ENCODE measurements at regions not wholly inside any gene's neighbourhood (a gene's known extent, or its start where the extent isn't known, plus 50 kb on each side); places are given as distances from the start of the nearest gene placed in this dataset.

DNA sequence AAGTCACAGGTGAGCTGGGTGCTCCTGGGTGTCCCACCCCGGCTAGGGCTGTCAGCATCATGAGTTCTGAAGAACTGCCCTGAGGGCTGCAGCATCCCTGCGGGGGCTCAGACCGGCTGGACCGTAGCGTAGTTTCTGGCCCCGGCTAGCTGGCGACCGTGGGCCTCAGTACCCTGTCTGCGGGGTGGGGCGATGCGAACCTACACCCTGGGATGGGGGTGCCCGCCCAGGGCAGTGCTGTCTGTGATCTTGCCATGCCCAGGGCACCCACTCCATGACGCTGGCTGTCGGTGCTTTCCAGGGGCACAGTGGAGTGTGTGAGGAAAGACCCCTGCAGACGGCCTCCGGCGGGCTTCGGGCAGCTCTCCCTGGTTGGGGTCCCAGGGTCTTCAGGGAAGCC lies 66.5 kb upstream of the IRX4 start:
- Mint-ChIP-seq H3K27ac (no peak overlapping the region), H3K27me3 (peaks cover 23% of the 10 kb centered on the region), H3K9me3 (ENCODE audit: low read depth) (no peaks in the 10 kb centered on the region), H3K4me3 (no peak overlapping the region), H3K4me1 (ENCODE audit: low read depth) (no peaks in the 10 kb centered on the region), H3K36me3 (no peaks in the 10 kb centered on the region)

DNA sequence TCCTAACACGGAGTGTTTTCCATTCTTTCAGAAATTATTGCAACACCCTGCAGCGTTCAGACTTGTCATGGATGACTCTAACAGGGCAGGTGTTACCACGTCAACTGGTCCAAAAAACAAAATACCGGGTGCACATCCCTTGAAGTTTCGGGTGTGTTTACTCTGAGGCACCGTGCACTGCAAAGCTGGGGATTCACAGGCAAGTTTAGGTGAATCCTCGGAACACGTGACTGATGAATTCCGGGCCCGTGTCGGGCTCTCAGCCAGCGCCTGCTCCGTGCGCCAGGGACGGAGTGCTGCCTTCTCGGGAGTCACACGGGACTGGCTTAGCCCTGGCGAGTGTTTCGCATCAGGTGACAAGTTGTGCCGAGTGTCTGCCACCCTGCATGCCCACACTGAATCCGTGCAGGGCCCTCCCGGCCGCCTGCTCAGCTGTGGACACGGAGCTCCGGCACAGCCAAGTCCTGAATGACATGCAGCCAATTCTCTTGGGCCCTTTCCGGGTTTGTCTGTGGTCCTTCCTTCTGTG lies 66.0 kb upstream of the IRX4 start:
- Mint-ChIP-seq H3K4me3 (no peak overlapping the region), H3K4me1 (ENCODE audit: low read depth) (no peaks in the 10 kb centered on the region), H3K27me3 (peaks cover 25% of the 10 kb centered on the region), H3K36me3 (no peaks in the 10 kb centered on the region), H3K27ac (no peak overlapping the region), H3K9me3 (ENCODE audit: low read depth) (no peaks in the 10 kb centered on the region)

DNA sequence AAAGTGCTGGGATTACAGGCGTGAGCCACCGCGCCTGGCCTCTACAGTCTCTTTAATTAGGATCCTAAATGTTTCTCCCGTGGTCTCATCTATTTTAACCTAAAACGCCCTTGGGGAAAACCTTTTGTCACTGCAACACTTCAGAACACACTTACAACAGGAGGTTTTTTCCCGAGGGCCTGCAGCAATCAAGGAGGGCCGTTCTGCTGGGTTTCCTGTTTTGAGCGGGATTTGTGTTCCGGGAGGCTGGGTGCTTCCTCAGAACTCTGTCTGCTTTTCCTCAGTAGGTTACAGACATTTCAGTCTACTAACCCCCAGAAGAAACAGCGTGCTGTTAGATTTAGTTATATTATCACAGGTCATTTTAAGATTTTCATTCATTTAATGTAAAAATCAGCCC lies 65.4 kb upstream of the IRX4 start:
- H3K36me3 Mint-ChIP-seq: no peaks in the 10 kb centered on the region
- no peaks in the 10 kb centered on the region for H3K9me3 Mint-ChIP-seq (ENCODE audit: low read depth)
- H3K27ac Mint-ChIP-seq: no peak overlapping the region
- H3K27me3 Mint-ChIP-seq: peaks cover 25% of the 10 kb centered on the region
- H3K4me3 Mint-ChIP-seq: no peak overlapping the region
- H3K4me1 Mint-ChIP-seq (ENCODE audit: low read depth): no peaks in the 10 kb centered on the region

DNA sequence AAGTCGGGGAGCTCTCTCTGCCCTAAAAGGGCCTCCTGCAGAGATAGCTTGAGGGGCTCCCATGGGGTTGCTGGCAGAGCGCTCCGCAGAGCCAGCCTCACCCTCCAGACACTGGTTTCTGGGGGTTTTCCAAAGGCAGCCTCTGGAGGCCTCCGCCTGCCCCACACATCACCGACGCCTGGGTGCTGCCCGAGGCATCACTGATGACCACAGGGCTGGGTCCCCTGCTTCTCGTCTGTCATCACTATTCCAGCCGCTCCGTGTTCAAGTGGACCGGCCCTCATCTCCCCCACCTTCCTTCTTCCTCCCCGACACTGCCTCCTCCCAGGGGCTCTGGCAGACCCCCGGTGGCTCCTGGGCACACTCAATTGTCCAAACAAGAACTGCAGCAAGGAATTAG lies 64.1 kb upstream of the IRX4 start:
- H3K27ac Mint-ChIP-seq: no peak overlapping the region
- H3K4me3 Mint-ChIP-seq: no peak overlapping the region
- peaks cover 29% of the 10 kb centered on the region for H3K27me3 Mint-ChIP-seq

DNA sequence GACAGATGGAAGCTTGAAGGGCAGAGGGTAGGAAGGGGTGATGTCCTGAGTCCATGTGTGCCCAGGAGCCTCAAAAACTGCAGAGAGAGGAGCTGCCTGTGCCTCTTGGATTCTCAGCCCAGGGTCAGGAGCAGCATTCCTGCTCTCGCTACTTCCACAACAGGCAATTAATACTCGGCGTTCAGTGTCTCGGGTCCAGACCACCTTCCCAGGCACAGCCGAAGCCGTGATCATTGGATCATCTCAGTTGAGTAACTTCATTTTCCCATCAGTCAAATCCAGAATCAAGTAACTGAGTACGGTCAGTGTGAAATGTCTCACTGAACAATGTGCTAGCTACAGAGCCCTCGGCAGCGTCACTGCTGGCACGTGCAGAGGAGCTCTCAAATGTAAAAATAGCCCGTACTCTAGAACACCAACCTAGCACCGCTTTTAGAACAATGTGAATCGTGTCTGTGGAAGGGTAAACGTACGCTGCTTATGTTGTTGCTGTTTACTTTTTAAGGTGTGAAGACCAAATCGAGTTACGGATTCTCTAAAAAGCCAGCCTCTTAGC lies 63.5 kb upstream of the IRX4 start:
- Mint-ChIP-seq H3K4me1 (ENCODE audit: low read depth) (no peaks in the 10 kb centered on the region), H3K27me3 (peaks cover 27% of the 10 kb centered on the region), H3K9me3 (ENCODE audit: low read depth) (no peaks in the 10 kb centered on the region), H3K27ac (no peak overlapping the region), H3K36me3 (no peaks in the 10 kb centered on the region), H3K4me3 (no peak overlapping the region)

More for the DNA sequence above, 64.1 kb upstream of the IRX4 start:
- Mint-ChIP-seq H3K9me3 (ENCODE audit: low read depth) (no peaks in the 10 kb centered on the region), H3K36me3 (no peaks in the 10 kb centered on the region), H3K4me1 (ENCODE audit: low read depth) (no peaks in the 10 kb centered on the region)

DNA sequence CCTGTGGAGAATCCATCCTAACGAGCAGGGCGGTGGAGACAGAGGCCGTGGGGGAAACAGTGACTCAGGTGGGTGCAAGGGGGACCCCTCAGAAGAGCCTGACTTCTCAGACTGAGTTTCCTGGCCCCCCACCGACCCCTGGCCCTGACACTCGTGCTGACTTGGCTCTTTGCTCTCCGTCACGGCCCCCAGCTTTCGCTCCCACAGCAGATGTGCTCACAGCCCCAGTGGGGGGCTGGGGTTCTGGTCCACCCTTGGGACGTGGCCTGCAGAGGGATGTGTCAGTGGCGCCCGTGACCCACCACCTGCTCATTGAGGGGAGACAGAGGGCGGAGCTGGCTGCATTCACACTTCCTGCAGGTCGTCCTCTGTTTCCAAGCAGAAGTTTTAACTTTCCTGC lies 62.9 kb upstream of the IRX4 start:
- Mint-ChIP-seq H3K36me3 (no peaks in the 10 kb centered on the region), H3K27ac (no peak overlapping the region), H3K27me3 (peaks cover 27% of the 10 kb centered on the region), H3K9me3 (ENCODE audit: low read depth) (no peaks in the 10 kb centered on the region), H3K4me1 (ENCODE audit: low read depth) (no peaks in the 10 kb centered on the region), H3K4me3 (no peak overlapping the region)

DNA sequence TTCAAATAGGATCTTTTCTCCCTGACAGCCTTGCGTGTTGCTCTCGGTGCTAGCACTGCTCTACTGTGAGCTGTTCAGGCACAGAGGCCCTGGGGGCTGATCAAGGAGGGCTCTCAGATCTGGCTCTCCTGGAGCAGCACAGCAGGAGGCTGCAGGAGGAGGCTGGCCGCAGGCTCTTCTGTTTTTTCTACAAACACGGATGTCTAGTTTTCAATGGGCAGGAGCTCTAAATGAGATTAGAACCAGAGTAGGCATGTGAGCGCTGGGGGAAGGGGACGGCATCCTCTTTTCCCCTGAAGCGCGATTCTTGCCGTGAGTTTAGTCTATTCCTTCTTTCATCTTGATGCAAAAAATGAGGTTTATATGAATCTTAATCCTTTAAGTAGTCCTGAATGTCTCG lies 61.7 kb upstream of the IRX4 start:
- Mint-ChIP-seq H3K4me1 (ENCODE audit: low read depth) (no peaks in the 10 kb centered on the region), H3K36me3 (no peaks in the 10 kb centered on the region), H3K27me3 (peaks cover 32% of the 10 kb centered on the region), H3K9me3 (ENCODE audit: low read depth) (no peaks in the 10 kb centered on the region), H3K4me3 (no peak overlapping the region), H3K27ac (no peak overlapping the region)

DNA sequence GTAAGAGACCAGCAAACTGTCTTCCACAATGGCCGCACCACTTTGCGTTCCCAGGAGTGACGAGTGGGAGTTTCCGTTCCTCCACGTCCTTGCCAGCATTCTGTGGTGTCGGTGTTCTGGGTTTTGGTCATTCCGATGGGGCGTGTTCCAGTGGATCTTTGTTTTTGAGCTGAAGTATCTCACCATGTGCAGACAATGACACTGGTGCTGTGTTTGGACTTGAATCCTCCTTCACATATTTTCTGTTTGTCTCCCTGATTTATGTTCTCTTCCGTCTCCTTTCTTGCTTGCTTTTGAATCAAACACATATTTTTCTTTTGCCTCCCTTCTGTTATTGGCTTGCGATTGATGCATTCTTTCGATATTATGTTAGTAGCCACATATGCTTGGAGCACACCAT lies 60.8 kb upstream of the IRX4 start:
- Mint-ChIP-seq H3K27me3 (peaks cover 32% of the 10 kb centered on the region), H3K9me3 (ENCODE audit: low read depth) (no peaks in the 10 kb centered on the region), H3K4me1 (ENCODE audit: low read depth) (no peaks in the 10 kb centered on the region), H3K36me3 (no peaks in the 10 kb centered on the region), H3K27ac (no peak overlapping the region), H3K4me3 (no peak overlapping the region)

DNA sequence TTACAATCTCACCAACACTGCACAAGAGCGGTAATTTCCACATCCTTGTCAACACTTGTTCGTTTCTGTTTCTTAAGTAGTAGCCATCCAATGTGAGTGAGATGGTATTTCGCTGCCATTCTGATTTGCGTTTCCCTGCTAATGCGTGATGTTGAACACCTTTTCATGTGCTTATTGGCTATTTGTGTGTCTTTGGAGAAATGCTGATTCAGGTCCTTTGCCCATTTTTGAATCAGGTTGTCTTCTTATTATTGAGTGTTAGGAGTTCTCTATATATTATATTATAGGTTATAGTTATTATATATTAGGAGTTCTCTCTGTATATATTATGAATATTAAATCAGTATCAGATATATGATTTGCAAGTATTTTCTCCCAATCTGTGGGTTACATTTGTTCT lies 59.9 kb upstream of the IRX4 start:
- Mint-ChIP-seq H3K27me3 (peaks cover 29% of the 10 kb centered on the region), H3K4me3 (no peak overlapping the region), H3K36me3 (no peaks in the 10 kb centered on the region), H3K4me1 (ENCODE audit: low read depth) (no peaks in the 10 kb centered on the region), H3K9me3 (ENCODE audit: low read depth) (no peaks in the 10 kb centered on the region), H3K27ac (no peak overlapping the region)

DNA sequence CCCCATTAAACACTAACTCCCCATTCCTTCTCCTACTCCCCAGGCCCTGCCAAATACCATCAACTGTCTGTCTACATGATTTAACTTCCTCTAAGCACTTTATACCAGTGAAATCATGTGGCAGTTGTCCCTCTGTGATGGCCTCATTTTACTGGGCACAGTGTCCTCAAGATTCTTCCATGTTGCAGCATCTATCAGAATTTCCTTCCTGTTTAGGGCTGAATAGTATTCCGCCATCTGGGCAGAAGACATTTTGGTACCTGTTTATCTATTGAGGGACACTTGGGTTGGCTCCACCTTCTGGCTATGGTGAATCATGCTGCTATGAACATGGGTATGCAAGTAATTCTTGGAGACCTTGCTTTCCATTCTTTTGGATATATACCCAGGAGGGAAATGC lies 59.4 kb upstream of the IRX4 start:
- Mint-ChIP-seq H3K4me3 (no peak overlapping the region), H3K27me3 (peaks cover 29% of the 10 kb centered on the region), H3K27ac (no peak overlapping the region), H3K9me3 (ENCODE audit: low read depth) (no peaks in the 10 kb centered on the region), H3K36me3 (no peaks in the 10 kb centered on the region), H3K4me1 (ENCODE audit: low read depth) (no peaks in the 10 kb centered on the region)

- H3K4me3 Mint-ChIP-seq: no peak overlapping the region
- H3K27me3 Mint-ChIP-seq: peaks cover 26% of the 10 kb centered on the region
- no peaks in the 10 kb centered on the region for H3K9me3 Mint-ChIP-seq (ENCODE audit: low read depth)
- H3K4me1 Mint-ChIP-seq (ENCODE audit: low read depth): no peaks in the 10 kb centered on the region
- no peak overlapping the region for H3K27ac Mint-ChIP-seq
- H3K36me3 Mint-ChIP-seq: no peaks in the 10 kb centered on the region
Measured at GRCh38 chr5:1939256-1939655, 56.5 kb upstream of the IRX4 start.

DNA sequence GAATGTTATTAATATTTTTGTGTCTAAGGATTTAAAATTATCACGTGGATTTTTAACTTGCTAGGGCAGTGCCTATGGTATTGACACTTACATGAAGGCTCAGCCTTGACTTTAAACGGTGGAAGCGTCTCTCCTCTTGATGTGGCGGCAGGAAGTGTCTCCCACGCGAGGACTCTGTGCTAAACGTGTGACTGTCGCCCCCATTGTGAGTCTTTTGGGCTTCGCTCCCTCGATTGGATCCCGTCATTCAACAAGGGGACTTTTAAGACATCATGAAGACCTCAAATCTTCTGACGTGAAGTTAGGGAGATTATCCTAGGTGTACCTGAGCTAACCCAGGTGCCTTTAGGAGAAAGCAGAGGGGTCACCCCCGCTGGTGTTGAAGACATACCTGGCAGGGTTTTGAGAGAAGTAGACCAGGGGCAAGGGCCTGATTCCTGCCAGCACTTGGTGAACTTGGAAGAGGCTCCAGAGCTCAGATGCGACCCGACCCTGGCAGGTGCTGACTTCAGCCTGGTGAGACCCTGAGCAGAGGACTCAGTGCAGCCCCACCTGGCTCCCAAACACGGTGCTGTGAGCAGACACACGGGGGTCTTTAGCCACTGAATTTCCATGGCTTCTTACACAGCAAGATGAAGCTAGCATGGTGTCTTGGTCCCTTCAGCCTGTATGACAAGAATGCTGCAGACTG lies 55.7 kb upstream of the IRX4 start:
- no peaks in the 10 kb centered on the region for H3K4me1 Mint-ChIP-seq (ENCODE audit: low read depth)
- H3K27ac Mint-ChIP-seq: no peak overlapping the region
- no peaks in the 10 kb centered on the region for H3K36me3 Mint-ChIP-seq
- no peak overlapping the region for H3K4me3 Mint-ChIP-seq
- no peaks in the 10 kb centered on the region for H3K9me3 Mint-ChIP-seq (ENCODE audit: low read depth)
- H3K27me3 Mint-ChIP-seq: peaks cover 21% of the 10 kb centered on the region

- Mint-ChIP-seq H3K4me1 (ENCODE audit: low read depth) (no peaks in the 10 kb centered on the region), H3K9me3 (ENCODE audit: low read depth) (no peaks in the 10 kb centered on the region), H3K27me3 (peaks cover 23% of the 10 kb centered on the region), H3K36me3 (no peaks in the 10 kb centered on the region), H3K27ac (no peak overlapping the region), H3K4me3 (no peak overlapping the region)
Measured at GRCh38 chr5:1937590-1937989, 54.9 kb upstream of the IRX4 start.

- Mint-ChIP-seq H3K36me3 (no peaks in the 10 kb centered on the region), H3K4me3 (no peak overlapping the region), H3K9me3 (ENCODE audit: low read depth) (no peaks in the 10 kb centered on the region), H3K27ac (no peak overlapping the region), H3K4me1 (ENCODE audit: low read depth) (no peaks in the 10 kb centered on the region), H3K27me3 (peaks cover 19% of the 10 kb centered on the region)
Measured at GRCh38 chr5:1936901-1937300, 54.2 kb upstream of the IRX4 start.

GRCh38 chr5:1936413-1936812 lies 53.7 kb upstream of the IRX4 start:
- H3K27ac Mint-ChIP-seq: no peak overlapping the region
- H3K9me3 Mint-ChIP-seq (ENCODE audit: low read depth): no peaks in the 10 kb centered on the region
- H3K4me1 Mint-ChIP-seq (ENCODE audit: low read depth): no peaks in the 10 kb centered on the region
- no peaks in the 10 kb centered on the region for H3K36me3 Mint-ChIP-seq
- H3K4me3 Mint-ChIP-seq: no peak overlapping the region
- H3K27me3 Mint-ChIP-seq: peaks cover 20% of the 10 kb centered on the region
